RWPE2 (cell line): ENCODE measurements at regions not wholly inside any gene's neighbourhood (a gene's known extent, or its start where the extent isn't known, plus 50 kb on each side); places are given as distances from the start of the nearest gene placed in this dataset.

ENCODE experiments used
- ATAC-seq: fragments of 200-7000 bp; cut with Tn5 transposase; 3 replicates; pipeline ENCODE4 v1.9.1; 2021; ENCODE audit warnings: low read depth
- DNase-seq: peaks from one replicate; pipeline ENCODE4 v3.0.0-alpha.2; 2020; ENCODE audit warnings: low spot score
- H3K27ac ChIP-seq: fragments of 450-650 bp; 2 replicates; pipeline ENCODE4 v1.5.1; 2017; ENCODE audit warnings: mild to moderate bottlenecking; ENCODE audit not compliant: poor library complexity, severe bottlenecking
- H3K27me3 ChIP-seq: fragments of 250-450 bp; sonication (Bioruptor Pico); 2 replicates; pipeline ENCODE4 v1.5.1; 2021; ENCODE audit warnings: mild to moderate bottlenecking, moderate library complexity; ENCODE audit not compliant: insufficient read depth, poor library complexity, severe bottlenecking
- H3K36me3 ChIP-seq: fragments of 250-450 bp; sonication (Bioruptor Pico); 2 replicates; pipeline ENCODE4 v1.5.1; 2020; ENCODE audit warnings: low read depth, mild to moderate bottlenecking, moderate library complexity
- H3K4me1 ChIP-seq: fragments of 250-450 bp; sonication (Bioruptor Pico); 2 replicates; pipeline ENCODE4 v1.5.1; 2021; ENCODE audit warnings: mild to moderate bottlenecking, moderate library complexity; ENCODE audit not compliant: insufficient read depth, poor library complexity, severe bottlenecking
- H3K4me3 ChIP-seq: fragments of 250-450 bp; sonication (Bioruptor Pico); 2 replicates; pipeline ENCODE4 v1.5.1; 2021; ENCODE audit warnings: mild to moderate bottlenecking, moderate library complexity; ENCODE audit not compliant: severe bottlenecking
- H3K9me3 ChIP-seq: fragments of 250-450 bp; sonication (Bioruptor Pico); 2 replicates; pipeline ENCODE4 v1.5.1; 2021; ENCODE audit warnings: mild to moderate bottlenecking, moderate library complexity; ENCODE audit not compliant: severe bottlenecking
- TF ChIP-seq, protein P1 (sequence below): fragments of 450-650 bp; IDR thresholded peaks from one replicate; pipeline ENCODE4 v1.5.1; 2017; ENCODE audit warnings: mild to moderate bottlenecking, moderate library complexity; ENCODE audit not compliant: poor library complexity, severe bottlenecking

DNA sequence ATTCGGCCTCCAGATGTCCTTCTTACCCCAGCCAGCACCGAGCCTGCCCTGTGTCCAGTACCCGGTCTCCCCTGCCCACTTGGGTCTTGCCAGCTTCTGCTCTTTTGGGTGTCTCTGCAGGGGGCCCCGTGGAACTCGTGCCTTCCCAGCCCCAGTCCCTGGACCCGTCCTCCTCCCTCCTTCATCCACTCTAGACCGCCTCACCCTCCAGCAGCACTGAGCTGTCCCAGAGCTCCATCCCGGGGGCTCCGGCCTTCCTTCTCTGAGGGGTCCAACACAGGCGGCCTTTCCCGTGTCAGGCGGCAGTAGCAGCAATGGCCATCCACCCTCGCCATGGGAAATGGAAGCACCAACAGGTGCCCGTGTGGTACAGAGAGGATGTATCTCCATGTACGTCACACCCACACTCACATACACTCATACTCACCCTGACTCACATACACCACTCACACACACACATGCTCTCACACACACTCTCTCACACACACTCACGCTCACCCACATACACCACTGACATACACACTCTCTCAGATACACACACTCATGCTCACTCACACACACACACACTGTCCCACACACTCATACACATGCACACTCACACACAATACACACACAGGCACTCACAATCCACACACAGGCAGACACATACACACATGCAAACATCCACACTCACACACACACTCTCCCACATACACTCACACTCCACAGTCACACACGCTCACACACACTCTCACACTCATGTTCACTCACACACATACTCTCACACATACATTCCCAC, 827.5 kb upstream of the SALL3 start:
- ATAC-seq (no peak), DNase-seq (no peak)
- H3K4me3 ChIP-seq, result no peak overlapping the region
- no peak overlapping the region for H3K27ac ChIP-seq
- TF ChIP-seq, protein P1, sequence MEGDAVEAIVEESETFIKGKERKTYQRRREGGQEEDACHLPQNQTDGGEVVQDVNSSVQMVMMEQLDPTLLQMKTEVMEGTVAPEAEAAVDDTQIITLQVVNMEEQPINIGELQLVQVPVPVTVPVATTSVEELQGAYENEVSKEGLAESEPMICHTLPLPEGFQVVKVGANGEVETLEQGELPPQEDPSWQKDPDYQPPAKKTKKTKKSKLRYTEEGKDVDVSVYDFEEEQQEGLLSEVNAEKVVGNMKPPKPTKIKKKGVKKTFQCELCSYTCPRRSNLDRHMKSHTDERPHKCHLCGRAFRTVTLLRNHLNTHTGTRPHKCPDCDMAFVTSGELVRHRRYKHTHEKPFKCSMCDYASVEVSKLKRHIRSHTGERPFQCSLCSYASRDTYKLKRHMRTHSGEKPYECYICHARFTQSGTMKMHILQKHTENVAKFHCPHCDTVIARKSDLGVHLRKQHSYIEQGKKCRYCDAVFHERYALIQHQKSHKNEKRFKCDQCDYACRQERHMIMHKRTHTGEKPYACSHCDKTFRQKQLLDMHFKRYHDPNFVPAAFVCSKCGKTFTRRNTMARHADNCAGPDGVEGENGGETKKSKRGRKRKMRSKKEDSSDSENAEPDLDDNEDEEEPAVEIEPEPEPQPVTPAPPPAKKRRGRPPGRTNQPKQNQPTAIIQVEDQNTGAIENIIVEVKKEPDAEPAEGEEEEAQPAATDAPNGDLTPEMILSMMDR, result no peak
- no peaks in the 10 kb centered on the region for H3K4me1 ChIP-seq
- no peaks in the 10 kb centered on the region for H3K36me3 ChIP-seq
- no peaks in the 10 kb centered on the region for H3K9me3 ChIP-seq
- H3K27me3 ChIP-seq, result no peaks in the 10 kb centered on the region

DNA sequence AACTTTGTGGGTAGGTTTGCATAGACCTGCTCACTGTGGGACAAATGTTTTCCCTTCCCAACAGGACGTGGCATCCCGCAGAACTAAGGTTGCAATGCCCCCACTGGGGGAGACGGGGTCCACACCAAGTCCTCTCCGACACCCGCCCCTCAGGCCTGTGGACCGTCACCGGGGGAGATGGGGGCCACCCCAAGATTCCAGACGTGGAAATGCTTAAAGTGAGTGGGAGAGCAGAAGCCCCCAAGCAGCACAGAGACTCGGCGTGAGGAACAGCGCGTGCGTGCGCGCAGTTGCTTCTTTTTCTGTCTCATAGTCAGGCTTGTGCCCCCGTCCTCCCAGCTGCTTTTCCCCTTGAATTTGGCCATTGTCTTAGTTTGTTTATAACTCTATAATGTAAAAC, 826.3 kb upstream of the SALL3 start:
- Histone ChIP-seq H3K36me3 (no peaks in the 10 kb centered on the region), H3K9me3 (no peaks in the 10 kb centered on the region), H3K27me3 (no peaks in the 10 kb centered on the region), H3K27ac (no peak overlapping the region), H3K4me3 (no peak overlapping the region), H3K4me1 (no peaks in the 10 kb centered on the region)
- DNase-seq, result no peak
- no peak for ATAC-seq
- TF ChIP-seq, protein P1, result no peak

DNA sequence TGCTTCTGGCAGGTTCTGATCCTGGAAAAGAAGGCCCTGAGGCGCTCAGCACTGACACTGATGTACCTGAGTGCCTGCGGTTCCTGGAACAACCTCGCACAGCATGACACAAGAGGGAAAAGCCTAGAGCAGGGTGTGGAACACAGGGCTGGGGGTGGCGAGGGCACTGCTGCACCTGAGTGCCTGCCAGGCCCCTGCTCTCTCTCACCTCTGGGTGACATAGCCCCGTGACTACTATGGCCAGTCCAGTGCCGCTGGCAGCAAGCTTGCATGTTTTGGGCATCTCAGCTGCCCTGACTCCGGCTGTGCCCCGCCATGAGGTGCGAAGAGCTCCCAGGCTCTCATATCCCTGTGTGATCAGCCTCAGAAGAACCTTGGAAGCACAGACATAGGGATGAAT, 825.2 kb upstream of the SALL3 start:
- H3K27me3 ChIP-seq, result no peaks in the 10 kb centered on the region

DNA sequence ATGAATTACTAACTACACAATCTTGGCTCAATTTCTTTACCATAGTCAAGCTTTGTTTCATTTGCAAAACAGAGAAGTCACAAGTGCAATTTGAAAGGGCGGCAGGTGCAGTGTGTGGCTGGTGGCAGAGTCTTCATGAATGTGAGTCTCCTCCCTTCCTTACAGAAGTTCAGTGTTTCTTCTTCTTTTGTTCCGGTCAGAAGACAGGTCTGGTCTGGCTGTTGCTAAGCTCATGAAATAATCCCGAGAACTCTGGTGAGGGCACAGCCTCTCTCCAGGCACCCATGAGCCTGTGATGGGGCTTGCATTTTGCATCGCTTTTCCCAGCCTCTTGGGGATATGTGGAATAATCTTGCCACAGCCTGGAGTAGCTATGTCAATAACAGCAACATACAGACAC, 824.8 kb upstream of the SALL3 start:
- Histone ChIP-seq H3K4me3 (no peak overlapping the region), H3K27me3 (no peaks in the 10 kb centered on the region), H3K27ac (no peak overlapping the region), H3K4me1 (no peaks in the 10 kb centered on the region), H3K36me3 (no peaks in the 10 kb centered on the region), H3K9me3 (no peaks in the 10 kb centered on the region)
- TF ChIP-seq, protein P1, result no peak
- no peak for ATAC-seq
- no peak for DNase-seq

More for the DNA sequence above, 825.2 kb upstream of the SALL3 start:
- no peaks in the 10 kb centered on the region for H3K4me1 ChIP-seq
- DNase-seq, result no peak
- H3K27ac ChIP-seq, result no peak overlapping the region
- no peaks in the 10 kb centered on the region for H3K9me3 ChIP-seq
- ATAC-seq, result no peak
- TF ChIP-seq, protein P1, result no peak
- H3K36me3 ChIP-seq, result no peaks in the 10 kb centered on the region
- no peak overlapping the region for H3K4me3 ChIP-seq

DNA sequence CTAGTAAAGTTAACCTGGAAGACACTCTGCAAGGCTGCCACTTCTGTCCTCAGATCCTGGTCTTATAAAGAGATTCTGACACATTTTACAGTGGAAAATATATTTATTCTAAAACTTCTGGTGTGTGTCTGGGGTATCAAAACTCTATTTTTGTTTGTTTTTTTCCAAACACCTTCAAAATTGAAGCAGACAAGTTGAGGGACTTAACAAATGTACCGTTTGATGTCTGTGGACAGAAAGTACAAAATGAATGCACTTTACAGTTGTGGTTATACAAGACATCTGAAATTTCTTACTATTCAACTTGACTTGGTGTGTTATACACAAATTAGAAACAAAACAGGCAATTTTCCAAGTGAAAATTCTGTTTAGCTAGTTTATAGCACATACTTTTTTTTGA, 823.2 kb upstream of the SALL3 start:
- DNase-seq (no peak), ATAC-seq (no peak)
- no peak overlapping the region for H3K27ac ChIP-seq

More for the DNA sequence above, 823.2 kb upstream of the SALL3 start:
- TF ChIP-seq, protein P1, result no peak
- H3K9me3 ChIP-seq, result no peaks in the 10 kb centered on the region
- H3K4me3 ChIP-seq, result no peak overlapping the region
- no peaks in the 10 kb centered on the region for H3K27me3 ChIP-seq
- no peaks in the 10 kb centered on the region for H3K36me3 ChIP-seq
- H3K4me1 ChIP-seq, result no peaks in the 10 kb centered on the region
